Epidermal melanocyte (primary cell): ENCODE measurements at regions not wholly inside any gene's neighbourhood (a gene's known extent, or its start where the extent isn't known, plus 50 kb on each side); places are given as distances from the start of the nearest gene placed in this dataset.
A peak's percentile ranks its signal among the peaks of the same experiment; 100 is the strongest.
"Not testable (repeated sequence)": the region's sequence is repeated elsewhere in the genome, so short reads cannot be mapped to it uniquely, and the experiment has no call there.

Source experiments
- DNase-seq: peaks from one replicate; pipeline ENCODE4 v3.0.0; 2011; ENCODE audit warnings: low spot score; ENCODE audit not compliant: insufficient read length

DNA sequence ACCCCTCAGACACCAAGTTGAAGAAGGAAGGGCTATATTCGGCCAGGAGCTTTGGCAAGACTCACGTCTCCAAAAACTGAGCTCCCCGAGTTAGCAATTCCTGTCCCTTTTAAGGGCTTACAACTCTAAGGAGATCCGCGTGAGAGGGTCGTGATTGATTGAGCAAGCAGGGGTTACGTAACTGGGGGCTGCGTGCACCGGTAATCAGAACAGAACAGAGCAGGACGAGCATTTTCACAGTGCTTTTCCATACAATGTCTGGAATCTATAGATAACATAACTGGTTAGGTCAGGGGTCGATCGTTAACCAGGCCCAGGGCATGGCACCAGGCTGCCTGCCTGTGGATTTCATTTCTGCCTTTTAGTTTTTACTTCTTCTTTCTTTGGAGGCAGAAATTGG is 245.3 kb upstream of the MME start:
- DNase-seq, result not testable (repeated sequence)

DNA sequence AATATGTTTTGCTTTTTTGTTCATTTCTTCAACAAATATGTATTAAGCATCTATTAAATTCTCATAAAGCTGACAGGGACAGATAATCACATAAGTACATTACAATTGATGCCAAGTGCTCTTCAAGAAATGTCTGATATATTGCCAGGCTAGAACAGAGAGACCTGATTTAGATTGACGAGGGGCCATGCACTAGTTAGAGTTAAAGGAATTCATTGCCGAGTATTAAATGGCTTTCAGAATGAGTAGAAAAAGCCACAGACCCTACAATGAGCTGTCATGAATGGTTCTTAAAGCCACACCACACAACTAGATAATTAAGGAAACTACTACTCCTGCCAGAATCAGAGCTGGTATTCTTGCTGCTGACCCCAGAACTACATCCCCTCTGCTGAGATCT is 250.2 kb upstream of the MME start:
- DNase-seq, result no peak

DNA sequence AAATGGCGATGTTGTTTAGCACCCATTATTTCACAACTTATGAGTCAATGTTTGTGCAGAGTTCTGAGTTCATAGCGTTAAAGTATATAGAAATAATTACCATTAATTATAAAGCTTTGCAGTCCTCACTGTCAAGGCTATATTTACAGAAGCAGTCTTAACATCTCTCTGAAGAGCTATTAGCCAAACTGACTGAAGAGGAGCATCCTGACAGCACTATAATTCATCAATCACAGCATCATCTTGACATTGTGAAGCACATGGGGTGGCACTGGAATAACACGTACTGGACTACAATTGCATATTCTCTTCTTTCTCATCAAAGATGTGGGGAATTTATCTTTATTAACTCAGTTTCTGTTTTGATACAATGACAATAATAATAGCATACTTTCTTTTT is 260.6 kb upstream of the MME start:
- DNase-seq, result no peak

DNA sequence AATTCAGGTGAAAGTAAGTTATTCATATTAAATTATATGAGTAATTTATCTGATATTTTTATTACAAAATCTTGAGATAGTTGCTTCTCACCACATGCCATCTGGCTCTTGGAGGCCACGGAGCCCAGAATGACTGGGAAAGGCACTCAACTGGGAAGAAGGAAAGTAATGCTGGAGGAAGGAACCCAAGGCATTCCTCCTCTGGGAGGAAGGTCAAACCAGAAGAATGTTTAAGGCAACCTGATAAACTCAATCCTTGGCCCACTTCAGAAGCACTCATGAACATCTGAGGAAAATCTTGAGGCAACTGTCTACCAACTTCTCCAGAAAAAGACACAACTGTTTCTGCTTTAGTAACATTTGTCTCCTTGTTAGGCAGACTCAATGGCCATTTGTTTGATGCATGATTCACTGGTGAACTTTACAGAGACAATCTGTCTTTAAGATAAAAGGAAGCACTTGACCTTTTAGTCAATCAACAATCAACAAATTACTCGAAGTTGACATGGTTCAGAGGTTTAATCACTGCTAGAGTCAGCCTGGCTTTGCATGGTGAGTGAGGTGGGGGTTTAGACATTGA is 261.4 kb upstream of the MME start:
- DNase-seq, result no peak

DNA sequence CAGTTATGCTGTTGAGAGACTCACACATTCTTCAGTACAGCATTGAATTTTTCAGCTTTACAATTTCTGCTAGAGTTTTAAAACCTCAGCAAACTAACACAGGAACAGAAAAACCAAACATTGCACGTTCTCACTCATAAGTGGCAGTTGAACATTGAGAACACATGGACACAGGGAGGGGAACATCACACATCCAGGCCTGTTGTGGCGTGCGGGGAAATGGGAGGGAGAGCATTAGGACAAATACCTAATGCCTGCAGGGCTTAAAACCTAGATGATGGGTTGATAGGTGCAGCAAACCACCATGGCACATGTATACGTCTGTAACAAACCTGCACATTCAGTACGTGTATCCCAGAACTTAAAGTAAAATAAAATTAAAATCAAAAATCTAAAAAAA is 270.1 kb upstream of the MME start:
- DNase-seq, result not testable (repeated sequence)

DNA sequence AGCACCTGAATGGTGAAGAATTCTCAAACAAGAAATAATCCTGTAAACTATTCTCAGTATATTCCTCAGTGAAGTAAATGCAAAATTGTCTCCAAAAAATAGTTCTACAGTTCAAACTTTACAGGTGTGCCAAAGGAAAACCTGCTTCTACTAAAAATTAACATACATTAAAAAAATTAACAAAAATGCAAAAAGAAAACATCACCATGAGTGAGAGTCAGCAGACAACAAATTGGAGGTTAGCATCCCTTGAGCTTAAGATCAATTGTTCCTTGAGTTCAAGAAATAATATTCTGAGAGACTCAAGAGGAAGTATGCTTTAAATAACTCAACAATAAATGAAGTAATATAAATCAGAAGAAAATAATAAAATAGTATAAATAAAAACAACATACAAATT is 278.4 kb upstream of the MME start:
- no peak for DNase-seq

DNA sequence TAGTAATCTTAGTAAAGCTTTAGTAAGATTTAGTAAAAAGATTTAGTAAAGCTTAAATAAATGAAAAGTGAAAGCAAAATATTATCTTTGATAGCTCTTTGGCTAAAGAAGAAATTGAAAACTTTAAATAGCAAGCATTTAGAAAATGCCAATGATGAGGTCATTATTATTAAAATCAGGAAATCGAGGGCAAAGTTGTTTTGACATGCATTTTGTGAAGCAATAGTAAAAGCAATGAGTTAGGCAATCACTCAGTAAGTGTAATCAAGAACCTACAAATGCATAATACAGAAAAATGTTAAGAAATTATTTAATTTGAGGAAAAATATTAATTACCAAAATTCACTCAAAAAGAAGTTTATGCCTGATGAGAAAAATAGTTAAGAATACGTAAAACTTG is 280.3 kb upstream of the MME start:
- no peak for DNase-seq

DNA sequence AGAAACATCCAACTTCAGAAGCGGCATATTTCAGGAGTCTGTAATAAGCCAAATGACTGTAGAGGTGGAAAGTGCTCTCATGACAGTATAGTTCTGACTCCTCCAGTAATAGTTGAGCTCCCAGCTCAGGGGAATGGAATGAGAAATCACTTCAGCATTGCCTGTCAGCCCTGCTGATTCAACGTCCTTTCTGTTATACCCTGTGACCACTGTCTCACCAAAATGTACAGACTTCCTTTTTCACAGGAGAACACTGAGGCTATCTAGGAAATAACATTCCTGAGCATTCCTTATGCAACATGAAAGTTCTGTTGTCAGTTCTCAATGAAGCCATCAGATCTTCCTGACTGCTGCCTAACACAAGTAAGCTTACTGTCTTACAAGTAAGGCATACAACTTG is 284.5 kb upstream of the MME start:
- DNase-seq, result no peak

DNA sequence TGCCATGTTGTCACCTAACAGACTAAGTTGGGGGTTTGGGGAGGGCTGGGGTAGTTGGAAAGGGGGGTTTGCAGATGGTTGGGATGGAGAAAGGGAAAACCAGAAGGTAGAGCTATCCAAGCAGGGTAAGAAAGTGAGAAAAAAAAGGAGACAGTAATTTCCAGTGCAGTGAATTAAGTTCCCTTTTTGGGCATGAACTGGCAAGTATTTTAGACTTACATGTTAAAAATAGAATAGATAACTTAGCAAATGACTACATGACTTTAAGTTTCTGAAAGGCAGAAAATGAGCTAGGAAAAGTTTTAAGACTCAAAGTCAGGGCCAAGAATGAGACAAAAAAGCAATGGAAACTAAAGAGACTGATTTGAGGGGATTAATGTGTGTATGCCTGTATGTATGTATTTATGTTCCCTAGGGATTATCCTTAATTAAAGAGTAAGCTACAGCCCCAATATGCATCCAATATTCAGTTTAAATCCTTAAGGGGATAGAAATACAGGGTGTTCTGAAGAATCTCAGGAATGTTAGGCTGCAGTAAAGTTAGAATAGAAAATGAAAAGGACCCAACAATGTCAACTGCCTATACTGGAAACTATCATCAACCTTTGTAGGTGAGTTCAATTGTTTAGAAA is 285.2 kb upstream of the MME start:
- DNase-seq, result no peak

DNA sequence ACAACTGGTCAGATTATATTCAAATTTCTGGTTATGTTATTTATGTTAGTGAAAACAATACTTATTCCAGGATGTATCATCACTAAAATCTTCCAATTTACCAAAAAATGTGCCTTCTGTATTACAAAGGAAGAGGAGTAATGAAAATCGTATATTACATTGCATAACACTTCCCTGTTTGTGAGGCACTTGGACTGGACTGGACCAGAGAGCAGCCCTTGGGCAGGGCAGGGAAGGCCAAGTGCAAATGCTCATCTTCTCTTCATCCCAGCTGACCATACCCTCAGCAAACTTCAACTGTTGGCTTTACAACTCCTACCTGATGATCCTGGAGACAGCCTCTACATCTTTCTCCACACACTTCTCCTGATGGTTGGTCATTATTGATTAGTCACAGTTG is 285.7 kb upstream of the MME start:
- no peak for DNase-seq

DNA sequence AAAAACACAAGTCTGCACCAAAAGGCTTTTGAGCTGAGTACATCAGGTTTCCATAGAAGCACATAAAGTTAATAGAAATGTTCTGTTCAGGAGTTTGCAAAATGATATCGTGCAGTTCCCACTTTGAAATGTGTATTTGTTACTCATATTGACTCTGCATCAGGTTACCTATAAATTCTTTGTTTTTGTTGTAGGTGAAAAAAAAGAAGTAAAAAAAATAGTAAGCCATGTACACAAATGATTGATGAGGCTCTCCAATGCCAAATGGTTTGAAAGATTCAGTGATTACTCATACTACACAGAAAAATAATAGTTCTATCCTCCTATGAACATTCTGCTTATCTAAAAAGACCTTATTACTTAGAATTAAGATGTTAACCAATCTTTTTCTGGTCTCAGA is 287.3 kb upstream of the MME start:
- no peak for DNase-seq

DNA sequence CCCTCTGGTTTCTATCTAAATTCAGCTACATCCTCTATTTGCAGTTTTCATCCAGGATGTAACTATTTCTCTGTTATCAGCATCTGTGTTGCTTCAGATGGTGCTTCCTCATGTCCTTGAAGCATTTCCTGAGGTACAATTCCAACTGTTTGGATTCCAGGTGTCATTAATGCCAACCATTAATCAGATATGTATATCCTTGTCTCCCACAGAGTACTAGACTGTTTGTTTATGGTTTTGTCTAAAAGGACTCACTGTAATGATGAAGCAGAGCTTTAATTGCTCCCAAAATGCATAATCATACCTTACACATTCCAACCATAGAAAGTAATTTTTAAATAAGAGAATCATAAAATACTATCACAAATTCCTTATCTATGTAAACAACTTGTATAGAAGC is 288.5 kb upstream of the MME start:
- no peak for DNase-seq

DNA sequence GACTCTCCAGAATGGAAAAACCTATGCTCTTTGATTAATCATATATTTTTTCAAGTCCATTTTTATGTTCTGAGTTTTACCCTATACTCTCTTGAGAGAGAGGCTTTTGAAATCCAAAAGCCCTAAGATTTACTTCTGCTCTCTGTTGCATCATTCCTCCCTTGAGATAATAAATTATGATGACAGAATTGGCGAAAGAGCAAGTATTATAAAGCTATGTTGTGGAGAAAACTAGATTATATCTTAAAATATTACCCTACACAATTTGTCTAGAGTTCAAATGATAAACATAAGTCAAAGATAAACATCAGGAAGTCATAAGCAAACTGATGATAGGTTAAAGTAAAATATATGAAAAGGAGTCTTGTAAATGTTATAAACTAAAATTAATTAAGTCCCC is 293.4 kb upstream of the MME start:
- DNase-seq, result no peak

DNA sequence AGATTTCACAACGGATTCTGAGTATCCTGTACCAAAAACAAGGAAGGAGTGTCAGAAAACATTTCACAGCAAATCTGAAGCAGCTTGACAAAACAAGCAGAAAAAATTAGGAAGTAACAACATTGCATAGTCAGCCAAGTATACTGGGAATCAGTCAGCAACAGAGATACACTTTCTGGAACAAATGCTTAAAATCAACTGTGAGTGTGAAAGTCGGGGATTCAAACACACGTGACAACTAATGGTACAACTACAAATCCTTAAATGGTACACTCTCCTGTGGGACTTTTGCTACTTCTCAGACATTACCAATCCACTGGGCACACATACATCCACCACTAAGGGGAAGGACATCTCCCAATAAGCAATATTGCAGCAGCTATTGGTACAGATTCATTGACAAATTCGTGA is 296.6 kb upstream of the MME start:
- no peak for DNase-seq

DNA sequence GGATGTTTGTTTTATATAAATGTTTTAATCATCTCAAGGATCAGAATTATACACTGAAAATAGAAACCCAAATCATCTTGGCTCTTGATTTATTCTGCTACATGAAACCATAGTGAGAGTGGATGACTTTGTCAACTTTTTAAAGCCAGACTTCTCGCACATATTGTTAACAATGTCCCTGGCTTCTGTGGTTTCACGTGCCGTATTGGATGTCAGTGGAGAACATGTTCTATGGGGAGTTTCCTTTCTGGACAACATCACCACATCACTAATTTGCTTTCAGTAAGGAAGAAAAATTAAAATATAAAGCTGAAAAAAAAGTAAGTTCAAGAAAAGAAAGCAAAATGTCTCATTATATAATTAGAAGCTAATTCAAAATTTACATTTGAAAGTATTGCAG is 297.1 kb upstream of the MME start:
- DNase-seq, result no peak

DNA sequence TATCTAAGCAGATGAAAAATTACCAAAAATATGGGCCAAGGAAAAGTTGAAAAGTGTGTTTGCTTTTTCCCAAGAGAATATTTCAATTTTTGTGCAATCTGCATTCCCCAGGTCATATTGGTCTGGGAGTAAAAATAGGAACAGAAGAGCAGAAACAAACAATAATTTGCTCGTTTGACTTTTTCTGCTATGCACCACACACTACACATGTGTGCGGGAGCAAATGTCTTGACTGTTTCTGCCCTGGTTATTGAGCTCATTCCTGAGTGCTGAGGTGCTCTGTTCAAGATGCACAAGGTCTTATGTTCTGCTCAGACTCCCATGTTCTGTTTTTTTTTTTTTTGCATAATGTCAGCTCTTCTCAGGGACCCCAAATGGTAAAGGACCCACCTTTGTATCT is 298.0 kb upstream of the MME start:
- DNase-seq, result no peak

DNA sequence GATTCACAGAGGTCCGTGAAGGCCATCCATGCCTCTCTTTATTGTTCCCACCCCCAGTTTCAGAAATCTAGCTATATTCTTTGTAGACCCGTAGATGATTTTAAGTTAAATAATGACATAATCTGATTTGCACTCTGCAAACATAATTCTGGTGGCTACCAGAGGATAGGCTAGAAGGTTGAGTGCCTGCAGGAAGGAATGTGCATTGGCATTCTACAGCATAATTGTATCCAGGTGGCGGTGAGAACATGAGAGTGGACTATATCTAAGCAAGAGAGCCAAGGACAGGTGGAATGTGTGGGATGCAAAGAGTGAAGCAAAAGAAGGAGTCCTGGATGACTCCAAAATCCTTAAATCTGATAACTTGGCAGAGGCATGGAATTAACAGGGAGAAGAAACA is 298.5 kb upstream of the MME start:
- no peak for DNase-seq

DNA sequence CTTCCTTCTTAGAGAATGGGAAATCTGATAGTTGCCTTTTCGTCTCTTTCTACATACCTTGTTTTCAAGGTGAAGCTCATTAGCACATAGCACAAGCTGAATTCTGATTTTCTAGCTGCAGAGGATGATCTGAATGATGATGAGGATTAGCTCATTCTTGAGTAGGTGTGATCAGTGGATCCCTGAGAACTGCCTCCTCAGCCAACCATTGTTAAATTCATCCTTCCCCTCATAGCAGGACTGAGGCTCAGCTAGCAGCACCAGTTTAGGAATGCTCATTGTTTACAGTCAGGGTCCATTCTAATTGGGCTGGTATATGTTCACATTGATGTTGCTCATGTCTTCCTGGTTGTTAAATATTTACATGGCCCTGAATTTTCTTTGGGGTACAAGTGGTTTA is 299.9 kb upstream of the MME start:
- no peak for DNase-seq

DNA sequence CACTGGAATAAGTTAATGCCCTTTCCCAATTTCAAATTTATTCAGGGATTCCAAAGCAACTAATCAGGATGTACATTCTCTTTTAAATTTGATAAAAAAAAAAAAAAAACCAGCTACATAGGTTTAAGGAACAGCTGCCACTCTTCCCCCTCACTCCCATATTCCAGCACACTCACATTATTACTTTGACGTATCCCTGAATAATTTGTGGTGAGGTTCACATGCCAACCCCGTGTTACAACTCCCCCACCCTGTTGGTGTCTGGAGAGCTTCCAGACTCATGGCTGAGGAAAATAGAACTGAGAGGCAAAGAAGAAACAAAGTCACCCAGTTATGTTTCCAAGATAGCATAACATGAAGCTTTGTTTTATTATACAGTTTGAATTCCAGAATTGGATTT is 300.5 kb upstream of the MME start:
- DNase-seq, result peak; percentile 61

DNA sequence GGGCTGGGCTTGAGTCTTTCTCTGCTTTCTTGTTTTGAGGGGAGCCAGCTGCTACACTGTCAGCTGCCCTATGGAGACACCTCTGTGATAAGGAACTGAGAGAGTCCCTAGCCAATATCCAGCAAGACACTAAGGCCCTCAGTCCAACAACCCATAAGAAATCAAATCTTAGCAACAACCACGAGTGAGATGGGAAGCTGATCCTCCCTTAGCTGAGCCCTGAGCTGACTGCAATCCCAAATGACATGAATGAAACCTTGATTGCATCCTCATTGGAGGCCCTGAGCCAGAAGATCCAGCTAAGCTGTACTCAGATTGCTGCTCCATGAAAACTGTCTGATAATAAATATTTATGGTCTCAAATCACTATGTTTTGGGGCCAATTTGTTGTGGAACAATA is 302.1 kb upstream of the MME start:
- no peak for DNase-seq

DNA sequence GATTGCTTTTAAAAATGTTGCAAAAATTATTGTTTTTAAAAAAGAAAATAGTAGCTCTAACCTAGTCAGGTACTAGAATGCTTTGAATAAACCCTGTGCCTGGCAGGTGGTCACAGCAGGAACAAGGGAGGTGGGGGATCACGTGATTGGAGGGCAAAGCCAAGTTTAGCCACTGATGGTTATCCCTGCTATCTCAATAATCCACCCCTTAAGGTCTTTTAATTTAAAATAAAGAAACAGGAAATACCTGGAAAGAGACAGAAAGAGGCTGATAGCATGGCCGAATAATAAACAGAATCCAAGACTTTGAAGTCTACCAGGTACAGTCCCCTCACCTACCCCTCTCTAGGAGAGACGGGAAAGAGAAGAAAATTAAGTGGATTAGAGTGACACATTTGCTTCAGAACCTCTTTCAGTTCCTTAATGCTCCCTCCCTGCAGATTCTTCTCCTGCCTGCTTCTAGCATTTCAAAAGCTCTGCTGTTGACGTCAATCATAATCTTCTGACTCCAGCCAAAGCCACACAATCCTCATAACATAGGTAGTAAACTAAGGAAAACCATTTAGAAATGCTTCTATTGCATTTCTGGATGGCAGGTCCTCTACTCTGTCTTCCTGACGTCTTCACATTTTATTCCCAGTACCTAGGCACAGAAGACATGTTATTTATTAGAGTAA is 303.4 kb upstream of the MME start:
- DNase-seq, result no peak

DNA sequence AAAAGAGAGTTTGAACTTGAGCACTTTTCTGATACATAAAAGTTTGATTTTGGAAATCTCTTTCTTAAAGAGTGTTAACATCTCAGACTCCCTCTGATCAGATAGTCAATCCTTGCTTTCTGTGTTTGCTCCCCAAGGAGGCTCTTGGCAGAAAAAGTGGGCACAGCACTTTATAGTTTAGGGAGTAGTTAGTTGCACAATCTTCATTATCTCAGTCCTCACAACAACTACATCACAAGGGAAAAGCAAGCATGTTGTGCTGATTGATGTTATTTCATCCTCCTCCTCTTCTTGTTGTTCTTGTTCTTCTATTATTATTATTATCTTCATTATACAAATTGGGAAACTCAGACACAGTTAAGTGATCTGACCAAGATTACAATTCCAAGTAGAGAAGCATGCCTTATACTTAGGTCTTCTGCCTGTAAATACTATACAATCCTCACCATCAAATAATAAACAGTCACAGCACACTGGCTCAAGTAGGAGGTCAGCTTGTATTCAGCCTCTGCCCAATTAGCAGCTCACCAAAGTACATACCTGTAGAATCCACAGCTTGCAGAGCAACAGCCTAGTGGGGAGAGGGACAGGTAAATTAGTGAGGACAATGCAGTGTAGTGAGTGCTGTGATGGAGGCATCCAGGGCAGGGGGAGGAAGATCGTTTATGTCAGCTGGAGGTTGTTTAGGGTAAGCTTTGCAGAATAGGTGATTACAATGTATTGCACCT is 304.1 kb upstream of the MME start:
- no peak for DNase-seq
